ENCODE measurements at regions not wholly inside any gene's neighbourhood (a gene's known extent, or its start where the extent isn't known, plus 50 kb on each side); places are given as distances from the start of the nearest gene placed in this dataset.

GRCh38 chr11:71354394-71355105 lies 93.6 kb downstream of the DHCR7 start:
- TF ChIP-seq CTCF (IDR thresholded peaks at IDR 0.05) (no peak), EZH2 (IDR thresholded peaks at IDR 0.05) (no peak), EZH2phosphoT487 (IDR thresholded peaks at IDR 0.05) (no peak)
